ENCODE measurements at regions not wholly inside any gene's neighbourhood (a gene's known extent, or its start where the extent isn't known, plus 50 kb on each side); places are given as distances from the start of the nearest gene placed in this dataset.

GRCh38 chr5:152884006-152884405 lies 478.9 kb upstream of the NMUR2 start:
- no peak for TF ChIP-seq SRF (IDR thresholded peaks at IDR 0.05; ENCODE audit: low read depth, low read length)
- TF ChIP-seq YY1 (IDR thresholded peaks at IDR 0.05; ENCODE audit: low read depth, low read length): no peak
- no peak for TF ChIP-seq JUN (IDR thresholded peaks at IDR 0.05; ENCODE audit: low read depth, low read length)
- TF ChIP-seq RXRA (IDR thresholded peaks at IDR 0.05; ENCODE audit: insufficient read depth, low read depth, low read length): no peak
- no peak for TF ChIP-seq ATF3 (IDR thresholded peaks at IDR 0.05; ENCODE audit: insufficient read depth, low read depth, low read length)
- TF ChIP-seq TAF1 (IDR thresholded peaks at IDR 0.05; ENCODE audit: low read depth, low read length): no peak
- TF ChIP-seq CBX5 (IDR thresholded peaks at IDR 0.05; ENCODE audit: low read depth, low read length): no peak
- no peak overlapping the region for H3K4me3 ChIP-seq (ENCODE audit: extremely low read depth in 1 of 4, insufficient read depth in 2 of 4, low read depth in 3 of 4, low read length in 4 of 4)
- no peak overlapping the region for H3K56ac ChIP-seq (replicated peaks; ENCODE audit: insufficient read length, low read depth, low read length)
- no peak overlapping the region for H2AK5ac ChIP-seq (ENCODE audit: low read depth, low read length)
- H3K79me1 ChIP-seq (ENCODE audit: low read depth, low read length): no peaks in the 10 kb centered on the region
- H2BK12ac ChIP-seq (ENCODE audit: low read depth, low read length): no peak overlapping the region
- no peaks in the 10 kb centered on the region for H3K4me1 ChIP-seq (replicated peaks in 1 of 4; ENCODE audit: control insufficient read depth in 3 of 4, insufficient read depth in 4 of 4, low read length in 3 of 4)
- no peak overlapping the region for H3K18ac ChIP-seq (ENCODE audit: extremely low read depth, low read length)
- no peak overlapping the region for H3K14ac ChIP-seq (ENCODE audit: insufficient read length)
- ChIA-PET POLR2A (ENCODE audit: partially characterized antibody) (no interaction called here), CTCF (ENCODE audit: partially characterized antibody) (no interaction called here)
- no peaks in the 10 kb centered on the region for H3K9me3 ChIP-seq (ENCODE audit: insufficient read depth in 2 of 2, low read depth in 1 of 2, low read length in 1 of 2)
- H4K5ac ChIP-seq (ENCODE audit: insufficient read length, low read depth, low read length): no peak overlapping the region
- H3K9ac ChIP-seq (replicated peaks in 1 of 4; ENCODE audit: extremely low read depth in 1 of 4, low read depth in 3 of 4, low read length in 3 of 4): no peak overlapping the region
- H2BK15ac ChIP-seq (ENCODE audit: low read length): no peak overlapping the region
- H3K27me3 ChIP-seq (replicated peaks in 1 of 4; ENCODE audit: control insufficient read depth in 3 of 4, extremely low read depth in 1 of 4, insufficient read depth in 3 of 4, low read length in 3 of 4): no peaks in the 10 kb centered on the region
- no peak overlapping the region for H2BK5ac ChIP-seq (ENCODE audit: low read depth, low read length)
- H4K20me1 ChIP-seq (replicated peaks in 1 of 2; ENCODE audit: control insufficient read depth in 1 of 2, insufficient read depth in 2 of 2, low read length in 2 of 2): no peaks in the 10 kb centered on the region
- H3K23ac ChIP-seq (ENCODE audit: insufficient read length): no peak overlapping the region
- no peak overlapping the region for H3K4ac ChIP-seq (replicated peaks; ENCODE audit: insufficient read length, low read depth, low read length)
- H3K36me3 ChIP-seq (ENCODE audit: control insufficient read depth in 2 of 4, insufficient read depth in 4 of 4, low read length in 3 of 4): no peaks in the 10 kb centered on the region
- no peaks in the 10 kb centered on the region for H3K23me2 ChIP-seq (ENCODE audit: low read depth, low read length)
- H3K27ac ChIP-seq (ENCODE audit: low read depth, low read length): no peak overlapping the region
- H4K91ac ChIP-seq (replicated peaks; ENCODE audit: insufficient read length, low read length): no peak overlapping the region
- DNase-seq (ENCODE audit: low read depth in 1 of 2, low spot score in 2 of 2) (no peak), FAIRE-seq (no peak)
- H2AFZ ChIP-seq (ENCODE audit: low read length): no peak overlapping the region
- no peaks in the 10 kb centered on the region for H3K79me2 ChIP-seq (ENCODE audit: control insufficient read depth in 1 of 2, insufficient read depth in 2 of 2, low read length in 2 of 2)
- H3K4me2 ChIP-seq (ENCODE audit: insufficient read depth in 1 of 2, low read depth in 2 of 2, low read length in 2 of 2): no peak overlapping the region
- H2BK20ac ChIP-seq (ENCODE audit: low read length): no peak overlapping the region
- no peak overlapping the region for H2BK120ac ChIP-seq (replicated peaks; ENCODE audit: low read depth, low read length)
- H4K8ac ChIP-seq (ENCODE audit: extremely low read depth, insufficient read depth, low read length): no peak overlapping the region
